Astrocyte (in vitro differentiated cells and primary cell): ENCODE measurements at regions not wholly inside any gene's neighbourhood (a gene's known extent, or its start where the extent isn't known, plus 50 kb on each side); places are given as distances from the start of the nearest gene placed in this dataset.
"Not testable (repeated sequence)": the region's sequence is repeated elsewhere in the genome, so short reads cannot be mapped to it uniquely, and the experiment has no call there.

ENCODE experiments used
- DNase-seq: peaks from one replicate; pipeline ENCODE4 v3.0.0-alpha.2; 2010; ENCODE audit warnings: low read depth
- FAIRE-seq: peaks from 2 replicates; lab custom pipeline; 2011; peaks lifted over from hg19 to GRCh38; lab: Jason Lieb, UNC
- H2AFZ ChIP-seq: 2 replicates; pipeline ENCODE4 v1.6.0; 2012; ENCODE audit warnings: low read depth, low read length, inconsistent platforms
- H3K27ac ChIP-seq: 2 replicates; pipeline ENCODE4 v1.5.1; 2011; ENCODE audit warnings: low read depth, low read length, inconsistent platforms
- H3K27me3 ChIP-seq: 2 replicates; pipeline ENCODE4 v1.6.0; 2011; ENCODE audit warnings: low read length, inconsistent platforms; ENCODE audit not compliant: insufficient read depth
- H3K36me3 ChIP-seq: 2 replicates; pipeline ENCODE4 v1.5.1; 2011; ENCODE audit warnings: low read length, inconsistent platforms; ENCODE audit not compliant: insufficient read depth
- H3K4me1 ChIP-seq: 2 replicates; pipeline ENCODE4 v1.5.1; 2011; ENCODE audit warnings: low read length, inconsistent platforms; ENCODE audit not compliant: insufficient read depth
- H3K4me2 ChIP-seq: 2 replicates; pipeline ENCODE4 v1.6.0; 2012; ENCODE audit warnings: low read length, inconsistent platforms
- H3K4me3 ChIP-seq: 2 replicates; pipeline ENCODE4 v1.5.1; 2011; ENCODE audit warnings: low read depth, mild to moderate bottlenecking, low read length, inconsistent platforms; ENCODE audit not compliant: insufficient read depth
- H3K79me2 ChIP-seq: 2 replicates; pipeline ENCODE4 v1.6.0; 2012; ENCODE audit warnings: mild to moderate bottlenecking, low read length, inconsistent platforms; ENCODE audit not compliant: insufficient read depth
- H3K9ac ChIP-seq: 2 replicates; pipeline ENCODE4 v1.6.0; 2012; ENCODE audit warnings: mild to moderate bottlenecking, low read length, inconsistent platforms
- H3K9me3 ChIP-seq: 2 replicates; pipeline ENCODE4 v1.5.1; 2012; ENCODE audit warnings: low read depth, mild to moderate bottlenecking, low read length, inconsistent platforms; ENCODE audit not compliant: insufficient read depth
- H4K20me1 ChIP-seq: 2 replicates; pipeline ENCODE4 v1.6.0; 2012; ENCODE audit warnings: low read length, inconsistent platforms; ENCODE audit not compliant: insufficient read depth
- H3K27ac Mint-ChIP-seq: one replicate; pipeline ENCODE4 v1.8.0; 2021; ENCODE audit warnings: mild to moderate bottlenecking, mixed read lengths; ENCODE audit not compliant: unreplicated experiment
- H3K27me3 Mint-ChIP-seq: one replicate; pipeline ENCODE4 v1.8.0; 2021; ENCODE audit warnings: low read depth, mixed read lengths; ENCODE audit not compliant: unreplicated experiment
- H3K36me3 Mint-ChIP-seq: one replicate; pipeline ENCODE4 v1.8.0; 2021; ENCODE audit warnings: low read depth, mixed read lengths; ENCODE audit not compliant: unreplicated experiment
- H3K4me1 Mint-ChIP-seq: one replicate; pipeline ENCODE4 v1.8.0; 2021; ENCODE audit warnings: low read depth, mixed read lengths; ENCODE audit not compliant: unreplicated experiment
- H3K4me3 Mint-ChIP-seq: one replicate; pipeline ENCODE4 v1.8.0; 2021; ENCODE audit warnings: mild to moderate bottlenecking, moderate library complexity, mixed read lengths; ENCODE audit not compliant: unreplicated experiment
- H3K9me3 Mint-ChIP-seq: one replicate; pipeline ENCODE4 v1.8.0; 2021; ENCODE audit warnings: mild to moderate bottlenecking, mixed read lengths; ENCODE audit not compliant: unreplicated experiment
- EZH2 ChIP-seq: IDR thresholded peaks from 2 replicates; pipeline ENCODE4 v1.6.1; 2012; ENCODE audit warnings: mild to moderate bottlenecking, low read length, inconsistent platforms; ENCODE audit not compliant: insufficient read depth
- TF ChIP-seq, protein P1 (sequence below): IDR thresholded peaks from 2 replicates; pipeline ENCODE4 v1.5.1; 2011; ENCODE audit warnings: low read depth, mild to moderate bottlenecking, inconsistent platforms, low read length, moderate library complexity; ENCODE audit not compliant: insufficient read depth

DNA sequence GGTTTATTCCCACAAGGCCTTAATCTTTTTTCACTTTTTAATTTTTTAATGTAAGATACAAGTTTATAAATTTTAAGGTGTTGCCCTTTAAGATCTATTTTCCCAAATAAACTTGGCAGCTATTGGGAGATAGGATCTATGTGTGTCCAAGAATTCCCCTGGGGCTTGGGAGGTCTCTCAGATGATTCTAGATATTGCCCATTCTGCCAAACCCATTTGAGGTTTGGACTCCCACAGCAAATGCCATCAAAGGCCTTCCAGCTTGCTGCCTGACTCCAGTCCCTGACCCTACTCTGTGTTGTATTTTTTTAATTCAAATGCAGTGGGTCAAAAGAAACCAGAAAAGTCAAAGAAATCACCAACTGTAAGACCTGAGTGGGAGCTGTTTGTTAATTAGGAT lies 120.0 kb upstream of the CHRDL1 start:
- H3K4me3 ChIP-seq, result no peak overlapping the region
- H3K4me1 Mint-ChIP-seq, result peaks cover 6% of the 10 kb centered on the region
- H3K36me3 Mint-ChIP-seq, result no peaks in the 10 kb centered on the region
- TF ChIP-seq, protein P1, sequence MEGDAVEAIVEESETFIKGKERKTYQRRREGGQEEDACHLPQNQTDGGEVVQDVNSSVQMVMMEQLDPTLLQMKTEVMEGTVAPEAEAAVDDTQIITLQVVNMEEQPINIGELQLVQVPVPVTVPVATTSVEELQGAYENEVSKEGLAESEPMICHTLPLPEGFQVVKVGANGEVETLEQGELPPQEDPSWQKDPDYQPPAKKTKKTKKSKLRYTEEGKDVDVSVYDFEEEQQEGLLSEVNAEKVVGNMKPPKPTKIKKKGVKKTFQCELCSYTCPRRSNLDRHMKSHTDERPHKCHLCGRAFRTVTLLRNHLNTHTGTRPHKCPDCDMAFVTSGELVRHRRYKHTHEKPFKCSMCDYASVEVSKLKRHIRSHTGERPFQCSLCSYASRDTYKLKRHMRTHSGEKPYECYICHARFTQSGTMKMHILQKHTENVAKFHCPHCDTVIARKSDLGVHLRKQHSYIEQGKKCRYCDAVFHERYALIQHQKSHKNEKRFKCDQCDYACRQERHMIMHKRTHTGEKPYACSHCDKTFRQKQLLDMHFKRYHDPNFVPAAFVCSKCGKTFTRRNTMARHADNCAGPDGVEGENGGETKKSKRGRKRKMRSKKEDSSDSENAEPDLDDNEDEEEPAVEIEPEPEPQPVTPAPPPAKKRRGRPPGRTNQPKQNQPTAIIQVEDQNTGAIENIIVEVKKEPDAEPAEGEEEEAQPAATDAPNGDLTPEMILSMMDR, result no peak
- no peak for TF ChIP-seq EZH2
- H3K27ac Mint-ChIP-seq, result no peak overlapping the region
- no peak overlapping the region for H3K4me2 ChIP-seq
- no peaks in the 10 kb centered on the region for H3K79me2 ChIP-seq
- no peaks in the 10 kb centered on the region for H3K4me1 ChIP-seq
- H2AFZ ChIP-seq, result no peak overlapping the region
- H3K9me3 Mint-ChIP-seq, result no peaks in the 10 kb centered on the region
- H4K20me1 ChIP-seq, result no peaks in the 10 kb centered on the region
- H3K27me3 ChIP-seq, result no peaks in the 10 kb centered on the region
- DNase-seq, result no peak
- no peaks in the 10 kb centered on the region for H3K27me3 Mint-ChIP-seq
- H3K36me3 ChIP-seq, result no peaks in the 10 kb centered on the region
- no peak for FAIRE-seq
- no peak overlapping the region for H3K9ac ChIP-seq
- H3K27ac ChIP-seq, result no peak overlapping the region
- H3K9me3 ChIP-seq, result no peaks in the 10 kb centered on the region
- no peak overlapping the region for H3K4me3 Mint-ChIP-seq

- H3K79me2 ChIP-seq, result no peaks in the 10 kb centered on the region
- H3K4me1 Mint-ChIP-seq, result peaks cover 6% of the 10 kb centered on the region
- no peaks in the 10 kb centered on the region for H3K27me3 ChIP-seq
- H4K20me1 ChIP-seq, result no peaks in the 10 kb centered on the region
- H3K9ac ChIP-seq, result no peak overlapping the region
- no peaks in the 10 kb centered on the region for H3K27me3 Mint-ChIP-seq
- no peaks in the 10 kb centered on the region for H3K9me3 Mint-ChIP-seq
- H3K4me3 Mint-ChIP-seq, result no peak overlapping the region
- H3K4me1 ChIP-seq, result no peaks in the 10 kb centered on the region
- H2AFZ ChIP-seq, result no peak overlapping the region
- H3K36me3 Mint-ChIP-seq, result no peaks in the 10 kb centered on the region
- H3K9me3 ChIP-seq, result no peaks in the 10 kb centered on the region
- H3K27ac Mint-ChIP-seq, result no peak overlapping the region
- DNase-seq (peak; percentile 86), FAIRE-seq (no peak)
- no peak overlapping the region for H3K27ac ChIP-seq
- H3K4me2 ChIP-seq, result no peak overlapping the region
- H3K36me3 ChIP-seq, result no peaks in the 10 kb centered on the region
- H3K4me3 ChIP-seq, result no peak overlapping the region
- TF ChIP-seq EZH2, result no peak
- TF ChIP-seq, protein P1, result no peak
These were observed 119.5 kb upstream of the CHRDL1 start for GRCh38 chrX:110915111-110915510.

- no peaks in the 10 kb centered on the region for H3K36me3 Mint-ChIP-seq
- H3K4me3 Mint-ChIP-seq, result no peak overlapping the region
- no peak for FAIRE-seq
These were observed 118.7 kb upstream of the CHRDL1 start for GRCh38 chrX:110914281-110914680.

GRCh38 chrX:110904747-110905146 lies 109.1 kb upstream of the CHRDL1 start:
- H3K27ac ChIP-seq, result not testable (repeated sequence)

More at GRCh38 chrX:110914281-110914680, 118.7 kb upstream of the CHRDL1 start:
- Histone ChIP-seq H3K9ac (no peak overlapping the region), H4K20me1 (no peaks in the 10 kb centered on the region), H3K27ac (no peak overlapping the region), H3K9me3 (no peaks in the 10 kb centered on the region), H2AFZ (no peak overlapping the region), H3K27me3 (no peaks in the 10 kb centered on the region), H3K36me3 (no peaks in the 10 kb centered on the region), H3K79me2 (no peaks in the 10 kb centered on the region), H3K4me3 (no peak overlapping the region), H3K4me1 (no peaks in the 10 kb centered on the region), H3K4me2 (no peak overlapping the region)
- Mint-ChIP-seq H3K27me3 (no peaks in the 10 kb centered on the region), H3K4me1 (peaks cover 6% of the 10 kb centered on the region), H3K9me3 (no peaks in the 10 kb centered on the region), H3K27ac (no peak overlapping the region)
- TF ChIP-seq EZH2, result no peak
- DNase-seq, result peak; percentile 39

More at GRCh38 chrX:110904747-110905146, 109.1 kb upstream of the CHRDL1 start:
- DNase-seq, H3K27me3 ChIP-seq, H3K36me3 ChIP-seq, H3K4me1 Mint-ChIP-seq, H3K4me3 Mint-ChIP-seq, H3K9me3 ChIP-seq, H3K4me2 ChIP-seq, H2AFZ ChIP-seq, H3K9me3 Mint-ChIP-seq, FAIRE-seq, H3K4me3 ChIP-seq, H3K27ac Mint-ChIP-seq, H3K9ac ChIP-seq, H3K27me3 Mint-ChIP-seq, H4K20me1 ChIP-seq, H3K79me2 ChIP-seq, H3K36me3 Mint-ChIP-seq, H3K4me1 ChIP-seq: not testable (repeated sequence)
